ENCODE measurements at regions not wholly inside any gene's neighbourhood (a gene's known extent, or its start where the extent isn't known, plus 50 kb on each side); places are given as distances from the start of the nearest gene placed in this dataset.

DNA sequence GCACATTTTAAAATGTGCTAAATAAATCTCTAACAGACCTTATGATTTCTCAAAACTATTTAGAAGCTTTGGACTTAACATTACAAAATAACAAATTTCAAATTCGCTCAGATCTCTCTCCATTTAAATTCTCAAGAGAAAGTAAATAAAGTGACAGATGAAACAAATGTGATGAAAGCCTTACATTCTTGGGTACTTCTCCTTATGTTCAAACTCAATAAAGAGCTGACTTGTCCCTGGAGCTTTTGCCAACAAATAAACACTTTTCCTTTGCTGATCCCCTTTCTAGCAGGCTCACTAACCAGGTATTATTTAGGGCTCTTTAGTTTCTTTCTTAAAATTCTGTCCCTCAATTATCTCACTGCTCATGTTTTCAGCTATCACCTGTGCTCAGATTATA is 259.1 kb upstream of the ARPP21 start:
- Mint-ChIP-seq H3K4me1 (no peaks in the 10 kb centered on the region), H3K36me3 (ENCODE audit: low read depth) (no peaks in the 10 kb centered on the region), H3K9me3 (no peaks in the 10 kb centered on the region), H3K27me3 (no peaks in the 10 kb centered on the region), H3K27ac (no peak overlapping the region), H3K4me3 (no peak overlapping the region)
- TF ChIP-seq, protein P1, sequence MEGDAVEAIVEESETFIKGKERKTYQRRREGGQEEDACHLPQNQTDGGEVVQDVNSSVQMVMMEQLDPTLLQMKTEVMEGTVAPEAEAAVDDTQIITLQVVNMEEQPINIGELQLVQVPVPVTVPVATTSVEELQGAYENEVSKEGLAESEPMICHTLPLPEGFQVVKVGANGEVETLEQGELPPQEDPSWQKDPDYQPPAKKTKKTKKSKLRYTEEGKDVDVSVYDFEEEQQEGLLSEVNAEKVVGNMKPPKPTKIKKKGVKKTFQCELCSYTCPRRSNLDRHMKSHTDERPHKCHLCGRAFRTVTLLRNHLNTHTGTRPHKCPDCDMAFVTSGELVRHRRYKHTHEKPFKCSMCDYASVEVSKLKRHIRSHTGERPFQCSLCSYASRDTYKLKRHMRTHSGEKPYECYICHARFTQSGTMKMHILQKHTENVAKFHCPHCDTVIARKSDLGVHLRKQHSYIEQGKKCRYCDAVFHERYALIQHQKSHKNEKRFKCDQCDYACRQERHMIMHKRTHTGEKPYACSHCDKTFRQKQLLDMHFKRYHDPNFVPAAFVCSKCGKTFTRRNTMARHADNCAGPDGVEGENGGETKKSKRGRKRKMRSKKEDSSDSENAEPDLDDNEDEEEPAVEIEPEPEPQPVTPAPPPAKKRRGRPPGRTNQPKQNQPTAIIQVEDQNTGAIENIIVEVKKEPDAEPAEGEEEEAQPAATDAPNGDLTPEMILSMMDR (IDR thresholded peaks at IDR 0.05) = no peak
- intact Hi-C loops (cut with micrococcal nuclease) = no loop called here
- POLR2A ChIA-PET = no interaction called here
- DNase-seq = no peak
- ATAC-seq (ENCODE audit: low read depth) = no peak
- CTCF ChIA-PET = no interaction called here

DNA sequence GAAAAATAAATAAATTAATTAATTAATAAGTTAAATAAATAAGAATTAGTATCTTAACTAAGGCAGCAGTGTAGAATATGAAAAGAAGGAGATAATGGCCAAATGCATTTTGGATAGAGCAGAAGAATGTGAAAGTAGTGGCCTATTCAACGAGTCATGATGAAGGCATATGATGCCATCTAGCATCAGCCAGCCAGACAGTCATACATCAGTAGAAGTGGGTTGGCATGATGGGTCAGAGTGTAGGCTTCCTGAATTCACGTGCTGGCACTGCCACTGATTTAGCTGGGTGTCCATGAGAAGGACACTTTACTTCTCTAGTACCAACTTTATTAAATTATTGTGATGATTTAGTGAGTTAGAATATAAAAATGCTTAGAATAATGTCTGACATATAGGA is 256.1 kb upstream of the ARPP21 start:
- intact Hi-C loops (cut with micrococcal nuclease) = no loop called here
- ATAC-seq (ENCODE audit: low read depth) (no peak), DNase-seq (no peak)
- H3K9me3 Mint-ChIP-seq = no peaks in the 10 kb centered on the region
- POLR2A ChIA-PET = no interaction called here
- H3K27ac Mint-ChIP-seq = no peak overlapping the region
- no peaks in the 10 kb centered on the region for H3K4me1 Mint-ChIP-seq
- TF ChIP-seq, protein P1 (IDR thresholded peaks at IDR 0.05) = no peak
- no peak overlapping the region for H3K4me3 Mint-ChIP-seq
- H3K27me3 Mint-ChIP-seq = no peaks in the 10 kb centered on the region
- CTCF ChIA-PET = no interaction called here
- no peaks in the 10 kb centered on the region for H3K36me3 Mint-ChIP-seq (ENCODE audit: low read depth)

DNA sequence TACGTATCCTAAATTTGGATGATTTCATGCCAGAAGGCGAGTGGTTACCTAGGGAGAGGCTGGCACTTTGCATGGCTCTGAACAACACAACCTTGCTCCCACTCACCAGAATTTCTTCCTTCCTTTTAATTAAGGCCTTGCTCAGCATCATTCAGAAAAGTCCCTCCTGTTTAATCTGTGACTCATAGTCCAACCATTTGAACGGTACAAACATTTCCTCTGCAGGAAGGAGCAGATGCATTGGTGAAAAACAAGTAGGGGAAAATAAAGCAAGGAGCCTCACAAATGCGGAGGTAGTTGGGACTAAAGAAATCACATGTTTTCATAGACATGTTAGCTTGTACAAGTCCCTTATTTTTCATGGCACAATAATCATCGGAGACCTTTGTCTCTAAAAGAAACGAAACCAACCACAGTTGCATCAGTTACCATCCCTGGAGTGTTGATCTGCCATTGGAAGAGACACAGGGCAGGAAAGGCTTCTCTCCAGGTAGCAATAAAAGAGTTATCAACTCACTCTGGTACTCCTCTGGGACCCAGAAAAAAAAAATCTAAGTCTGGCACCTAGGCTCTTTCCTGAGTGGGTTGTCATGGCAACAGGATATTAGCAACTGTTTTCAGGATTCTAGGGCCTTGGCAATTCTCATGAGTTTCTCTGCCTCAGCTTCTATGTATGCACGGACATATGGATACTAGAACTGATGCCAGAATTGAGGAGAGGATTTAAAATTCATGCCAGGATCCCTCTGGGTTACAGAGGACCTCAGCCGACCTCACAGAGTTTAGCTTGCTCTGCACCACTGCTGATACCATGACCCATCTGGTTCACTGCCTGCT is 255.4 kb upstream of the ARPP21 start:
- intact Hi-C loops (cut with micrococcal nuclease) = no loop called here
- ATAC-seq (ENCODE audit: low read depth) = no peak
- H3K36me3 Mint-ChIP-seq (ENCODE audit: low read depth) = no peaks in the 10 kb centered on the region
- no peak for DNase-seq
- no peaks in the 10 kb centered on the region for H3K4me1 Mint-ChIP-seq
- H3K9me3 Mint-ChIP-seq = no peaks in the 10 kb centered on the region
- ChIA-PET POLR2A (no interaction called here), CTCF (no interaction called here)
- H3K4me3 Mint-ChIP-seq = no peak overlapping the region
- H3K27me3 Mint-ChIP-seq = no peaks in the 10 kb centered on the region
- TF ChIP-seq, protein P1 (IDR thresholded peaks at IDR 0.05) = no peak
- no peak overlapping the region for H3K27ac Mint-ChIP-seq

DNA sequence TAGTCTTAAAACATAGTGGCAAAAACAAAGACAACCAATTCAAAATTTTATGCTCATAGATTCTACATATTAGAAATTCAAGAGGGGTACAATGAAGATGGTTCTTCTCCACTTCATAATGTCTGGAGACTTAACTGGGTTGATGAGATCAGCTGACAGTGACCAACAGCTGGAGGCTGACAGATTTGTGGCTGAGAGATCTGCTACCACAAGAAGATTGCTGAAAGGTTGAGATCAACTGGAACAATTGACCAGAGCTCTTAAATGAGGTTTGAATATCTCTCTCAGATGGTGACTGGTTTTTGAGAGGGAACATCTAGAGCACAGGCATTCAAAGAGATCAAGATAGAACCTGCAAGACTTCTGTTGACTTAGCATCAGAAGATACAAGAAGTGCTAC is 254.1 kb upstream of the ARPP21 start:
- no peaks in the 10 kb centered on the region for H3K27me3 Mint-ChIP-seq
- no peaks in the 10 kb centered on the region for H3K36me3 Mint-ChIP-seq (ENCODE audit: low read depth)
- intact Hi-C loops (cut with micrococcal nuclease) = no loop called here
- TF ChIP-seq, protein P1 (IDR thresholded peaks at IDR 0.05) = no peak
- H3K4me3 Mint-ChIP-seq = no peak overlapping the region
- no peaks in the 10 kb centered on the region for H3K9me3 Mint-ChIP-seq
- CTCF ChIA-PET = no interaction called here
- H3K4me1 Mint-ChIP-seq = no peaks in the 10 kb centered on the region
- ATAC-seq (ENCODE audit: low read depth) (no peak), DNase-seq (no peak)
- POLR2A ChIA-PET = no interaction called here
- H3K27ac Mint-ChIP-seq = no peak overlapping the region

DNA sequence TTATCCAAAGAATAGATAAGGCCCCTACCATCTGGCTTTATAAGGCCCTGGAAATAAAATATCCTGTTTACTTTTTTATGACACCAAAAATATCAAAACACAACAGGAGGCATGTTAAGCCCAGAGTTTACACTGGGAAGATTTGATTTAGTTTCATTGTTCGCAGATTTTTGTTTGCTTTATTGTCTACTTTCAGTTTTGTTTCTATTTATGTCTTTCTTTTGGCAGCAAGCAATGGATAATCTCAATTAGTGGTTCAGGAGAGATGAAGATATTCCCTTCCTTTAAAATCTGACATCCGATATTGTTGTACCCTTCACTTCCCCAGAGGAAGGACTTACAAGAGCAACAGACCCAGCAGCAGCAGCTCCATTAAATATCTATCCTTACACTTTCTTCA is 249.4 kb upstream of the ARPP21 start:
- no peak for DNase-seq
- ChIA-PET CTCF (no interaction called here), POLR2A (no interaction called here)
- H3K4me1 Mint-ChIP-seq = no peaks in the 10 kb centered on the region
- H3K4me3 Mint-ChIP-seq = no peak overlapping the region
- no peak for ATAC-seq (ENCODE audit: low read depth)
- H3K27me3 Mint-ChIP-seq = no peaks in the 10 kb centered on the region
- peaks cover 9% of the 10 kb centered on the region for H3K9me3 Mint-ChIP-seq
- no peaks in the 10 kb centered on the region for H3K36me3 Mint-ChIP-seq (ENCODE audit: low read depth)
- intact Hi-C loops (cut with micrococcal nuclease) = no loop called here
- no peak overlapping the region for H3K27ac Mint-ChIP-seq
- TF ChIP-seq, protein P1 (IDR thresholded peaks at IDR 0.05) = no peak

Measured in activated B cell treated with CpG ODN at 0.5 μM for 24 hours (primary cell).